DND-41 (cell line): ENCODE measurements at regions not wholly inside any gene's neighbourhood (a gene's known extent, or its start where the extent isn't known, plus 50 kb on each side); places are given as distances from the start of the nearest gene placed in this dataset.

Source experiments
- ATAC-seq: fragments of 200-7000 bp; cut with Tn5 transposase; 3 replicates; pipeline ENCODE4 v1.9.1; 2021; ENCODE audit warnings: low read depth; ENCODE audit not compliant: insufficient read depth
- DNase-seq: peaks from one replicate; pipeline ENCODE4 v3.0.0-alpha.2; 2020
- H2AFZ ChIP-seq: 2 replicates; pipeline ENCODE4 v1.6.0; 2012; ENCODE audit warnings: low read depth, low read length
- H3K27ac ChIP-seq: 2 replicates; pipeline ENCODE4 v1.5.1; 2012; ENCODE audit warnings: low read length, inconsistent platforms
- H3K27me3 ChIP-seq: fragments of 200-600 bp; sonication (generic); 2 replicates; pipeline ENCODE4 v1.6.0; 2012; ENCODE audit warnings: low read length, mild to moderate bottlenecking, inconsistent platforms; ENCODE audit not compliant: insufficient read depth, poor library complexity
- H3K36me3 ChIP-seq: 2 replicates; pipeline ENCODE4 v1.5.1; 2012; ENCODE audit warnings: low read length, inconsistent platforms; ENCODE audit not compliant: insufficient read depth
- H3K4me1 ChIP-seq: 2 replicates; pipeline ENCODE4 v1.5.1; 2012; ENCODE audit warnings: mild to moderate bottlenecking, low read length; ENCODE audit not compliant: insufficient read depth
- H3K4me2 ChIP-seq: 2 replicates; pipeline ENCODE4 v1.6.0; 2012; ENCODE audit warnings: mild to moderate bottlenecking, moderate library complexity, low read length, inconsistent platforms; ENCODE audit not compliant: insufficient read depth
- H3K4me3 ChIP-seq, 2 experiments: fragments of 200-600 bp in 1 of 2; shearing (Covaris generic) in 1 of 2; 2 replicates each; pipeline ENCODE4 v1.5.1; 2012 to 2016; ENCODE audit warnings: inconsistent platforms in 2 of 2, low read length in 2 of 2, mild to moderate bottlenecking in 2 of 2, low read depth in 1 of 2, moderate library complexity in 1 of 2
- H3K79me2 ChIP-seq: 2 replicates; pipeline ENCODE4 v1.6.0; 2012; ENCODE audit warnings: low read length, inconsistent platforms; ENCODE audit not compliant: insufficient read depth
- H3K9ac ChIP-seq: 2 replicates; pipeline ENCODE4 v1.6.0; 2012; ENCODE audit warnings: low read depth, mild to moderate bottlenecking, inconsistent platforms, low read length, moderate library complexity
- H3K9me3 ChIP-seq: 2 replicates; pipeline ENCODE4 v1.5.1; 2012; ENCODE audit warnings: low read length, moderate library complexity, mild to moderate bottlenecking, inconsistent platforms; ENCODE audit not compliant: insufficient read depth, severe bottlenecking
- H4K20me1 ChIP-seq: 2 replicates; pipeline ENCODE4 v1.6.0; 2012; ENCODE audit warnings: low read length; ENCODE audit not compliant: insufficient read depth
- EZH2 ChIP-seq: IDR thresholded peaks from 3 replicates; pipeline ENCODE4 v1.6.1; 2012; ENCODE audit warnings: borderline replicate concordance, low read depth, mild to moderate bottlenecking, moderate library complexity, low read length, inconsistent platforms; ENCODE audit not compliant: severe bottlenecking
- TF ChIP-seq, protein P1 (sequence below): IDR thresholded peaks from 2 replicates; pipeline ENCODE4 v1.5.1; 2012; ENCODE audit warnings: borderline replicate concordance, low read length, moderate library complexity, mild to moderate bottlenecking; ENCODE audit not compliant: poor library complexity, severe bottlenecking; ENCODE audit errors: extremely low read depth

GRCh38 chr17:34760931-34761495 is 181.6 kb downstream of the TMEM132E start:
- Histone ChIP-seq H3K4me2 (no peak overlapping the region), H3K27me3 (peaks cover 4% of the 10 kb centered on the region), H3K27ac (no peak overlapping the region), H3K4me3 (no peak overlapping the region), H2AFZ (no peak overlapping the region), H3K9me3 (no peaks in the 10 kb centered on the region), H3K79me2 (no peaks in the 10 kb centered on the region), H3K36me3 (no peaks in the 10 kb centered on the region), H3K9ac (no peak overlapping the region), H3K4me1 (no peaks in the 10 kb centered on the region), H4K20me1 (no peaks in the 10 kb centered on the region)
- TF ChIP-seq, protein P1, sequence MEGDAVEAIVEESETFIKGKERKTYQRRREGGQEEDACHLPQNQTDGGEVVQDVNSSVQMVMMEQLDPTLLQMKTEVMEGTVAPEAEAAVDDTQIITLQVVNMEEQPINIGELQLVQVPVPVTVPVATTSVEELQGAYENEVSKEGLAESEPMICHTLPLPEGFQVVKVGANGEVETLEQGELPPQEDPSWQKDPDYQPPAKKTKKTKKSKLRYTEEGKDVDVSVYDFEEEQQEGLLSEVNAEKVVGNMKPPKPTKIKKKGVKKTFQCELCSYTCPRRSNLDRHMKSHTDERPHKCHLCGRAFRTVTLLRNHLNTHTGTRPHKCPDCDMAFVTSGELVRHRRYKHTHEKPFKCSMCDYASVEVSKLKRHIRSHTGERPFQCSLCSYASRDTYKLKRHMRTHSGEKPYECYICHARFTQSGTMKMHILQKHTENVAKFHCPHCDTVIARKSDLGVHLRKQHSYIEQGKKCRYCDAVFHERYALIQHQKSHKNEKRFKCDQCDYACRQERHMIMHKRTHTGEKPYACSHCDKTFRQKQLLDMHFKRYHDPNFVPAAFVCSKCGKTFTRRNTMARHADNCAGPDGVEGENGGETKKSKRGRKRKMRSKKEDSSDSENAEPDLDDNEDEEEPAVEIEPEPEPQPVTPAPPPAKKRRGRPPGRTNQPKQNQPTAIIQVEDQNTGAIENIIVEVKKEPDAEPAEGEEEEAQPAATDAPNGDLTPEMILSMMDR = no peak
- no peak for TF ChIP-seq EZH2
- DNase-seq = no peak
- no peak for ATAC-seq

GRCh38 chr17:34758718-34759117 is 179.3 kb downstream of the TMEM132E start:
- ATAC-seq (no peak), DNase-seq (no peak)
- Histone ChIP-seq H3K9me3 (no peaks in the 10 kb centered on the region), H3K36me3 (no peaks in the 10 kb centered on the region), H3K27me3 (peaks cover 12% of the 10 kb centered on the region), H3K9ac (no peak overlapping the region), H3K79me2 (no peaks in the 10 kb centered on the region), H3K4me2 (no peak overlapping the region), H4K20me1 (no peaks in the 10 kb centered on the region), H2AFZ (no peak overlapping the region), H3K27ac (no peak overlapping the region), H3K4me1 (no peaks in the 10 kb centered on the region), H3K4me3 (no peak overlapping the region)
- no peak for TF ChIP-seq EZH2
- TF ChIP-seq, protein P1 = no peak

- Histone ChIP-seq H2AFZ (no peak overlapping the region), H3K27ac (no peak overlapping the region), H3K79me2 (no peaks in the 10 kb centered on the region), H3K36me3 (no peaks in the 10 kb centered on the region), H3K9ac (no peak overlapping the region), H3K4me1 (no peaks in the 10 kb centered on the region), H3K9me3 (no peaks in the 10 kb centered on the region), H3K4me2 (no peak overlapping the region), H3K27me3 (peaks cover 12% of the 10 kb centered on the region), H3K4me3 (no peak overlapping the region), H4K20me1 (no peaks in the 10 kb centered on the region)
- TF ChIP-seq EZH2 = no peak
- TF ChIP-seq, protein P1 = no peak
- DNase-seq = no peak
- ATAC-seq = no peak
These were observed 178.9 kb downstream of the TMEM132E start for GRCh38 chr17:34758316-34758715.

- no peak overlapping the region for H3K9ac ChIP-seq
- H3K9me3 ChIP-seq = no peaks in the 10 kb centered on the region
- H3K27me3 ChIP-seq = peaks cover 18% of the 10 kb centered on the region
- no peaks in the 10 kb centered on the region for H3K79me2 ChIP-seq
- H3K36me3 ChIP-seq = no peaks in the 10 kb centered on the region
- H4K20me1 ChIP-seq = no peaks in the 10 kb centered on the region
- no peaks in the 10 kb centered on the region for H3K4me1 ChIP-seq
- no peak overlapping the region for H3K27ac ChIP-seq
- no peak overlapping the region for H3K4me3 ChIP-seq
- DNase-seq (no peak), ATAC-seq (no peak)
- no peak overlapping the region for H3K4me2 ChIP-seq
- no peak for TF ChIP-seq EZH2
- TF ChIP-seq, protein P1 = no peak
- no peak overlapping the region for H2AFZ ChIP-seq
These were observed 178.2 kb downstream of the TMEM132E start for GRCh38 chr17:34757611-34758010.
